NCI-H774 (cell line): ENCODE measurements at regions not wholly inside any gene's neighbourhood (a gene's known extent, or its start where the extent isn't known, plus 50 kb on each side); places are given as distances from the start of the nearest gene placed in this dataset.

Experiments
- DNase-seq: peaks from one replicate; lab custom pipeline; 2025; lab: John Stamatoyannopoulos, UW

DNA sequence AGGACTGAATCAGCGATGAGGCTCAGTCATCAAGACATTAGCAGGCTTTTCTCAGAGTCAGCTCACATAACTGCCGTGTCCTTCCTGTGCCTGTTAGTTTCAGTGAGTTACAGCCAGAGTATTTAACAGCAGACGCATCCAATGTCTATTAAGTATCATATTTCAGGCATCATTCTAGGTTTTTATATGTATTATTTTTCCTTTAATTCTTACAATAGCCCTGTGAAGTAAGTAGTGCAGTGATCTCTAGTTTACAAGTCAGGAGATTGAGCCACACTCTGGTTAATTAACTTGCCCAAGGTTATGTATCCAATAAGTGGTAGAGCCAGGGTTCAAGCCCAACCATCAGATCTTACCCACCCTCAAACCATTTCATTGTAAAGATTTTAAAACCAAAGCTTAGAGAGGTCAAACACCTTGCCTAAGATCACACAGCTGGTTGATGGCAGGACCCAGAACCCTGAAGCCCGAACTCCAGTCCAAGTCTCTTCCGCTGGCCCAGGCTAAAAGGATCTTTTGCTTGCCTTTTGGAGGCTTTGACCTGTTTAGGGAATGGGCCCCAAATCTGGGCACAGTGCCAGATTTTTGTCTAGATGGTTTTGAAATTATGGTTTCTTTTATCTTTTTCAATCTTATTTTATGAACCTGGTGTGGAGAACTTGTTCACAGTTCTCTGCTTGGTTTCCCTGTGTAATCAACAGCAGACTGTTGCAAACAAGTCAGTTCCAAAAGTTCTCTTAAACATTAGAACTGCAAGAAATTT is 261.2 kb upstream of the CLINT1 start:
- no peak for DNase-seq

DNA sequence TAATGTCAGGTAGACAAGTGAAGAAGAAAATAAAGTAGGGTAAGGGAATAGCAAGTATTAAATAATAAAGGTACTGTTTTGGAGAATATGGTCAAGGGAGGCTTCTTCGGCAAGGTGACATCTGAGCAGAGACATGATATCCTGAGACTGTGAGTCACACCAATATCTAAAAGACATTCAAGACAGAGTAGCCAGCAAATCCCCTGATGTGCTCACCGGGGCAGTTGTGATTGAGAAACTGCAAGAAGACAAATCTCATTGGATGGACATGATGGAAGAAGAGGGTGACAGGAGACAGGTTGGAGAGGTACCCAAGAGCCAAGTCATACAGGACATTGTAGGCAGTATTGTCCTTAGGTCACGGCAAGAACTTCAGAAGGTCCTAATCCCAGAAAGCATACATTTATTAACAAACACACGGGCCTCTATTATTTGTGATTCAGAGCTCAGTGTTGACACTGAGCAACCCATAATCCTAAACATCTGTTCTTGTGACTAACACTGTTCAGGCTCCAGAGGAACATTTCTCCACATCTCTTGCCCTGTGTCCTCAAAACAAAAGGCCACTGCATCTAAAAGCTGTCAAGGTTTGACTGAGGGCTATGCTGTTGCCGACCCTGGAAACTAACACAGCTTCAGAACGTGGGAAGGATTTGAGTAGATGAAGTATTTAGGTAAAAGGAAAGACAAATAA is 258.7 kb upstream of the CLINT1 start:
- no peak for DNase-seq

DNA sequence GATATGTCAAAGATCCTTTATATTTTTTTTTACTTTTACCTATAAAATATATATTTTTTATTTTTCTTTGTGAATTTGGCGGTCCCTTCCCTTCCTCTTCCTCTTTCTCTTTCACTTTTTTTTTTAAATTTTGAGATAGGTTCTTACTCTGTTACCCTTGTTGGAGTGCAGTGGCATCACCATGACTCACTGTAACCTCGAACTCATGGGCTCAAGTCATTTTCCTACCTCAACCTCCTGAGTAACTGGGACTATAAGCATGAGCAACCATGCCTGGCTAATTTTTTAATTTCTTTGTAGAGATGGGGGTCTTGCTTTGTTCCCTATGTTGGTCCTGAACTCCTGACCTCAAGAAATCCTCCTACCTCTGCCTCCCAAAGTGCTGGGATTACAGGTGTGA is 258.0 kb upstream of the CLINT1 start:
- no peak for DNase-seq

GRCh38 chr5:158115468-158115867 is 256.5 kb upstream of the CLINT1 start:
- no peak for DNase-seq

DNA sequence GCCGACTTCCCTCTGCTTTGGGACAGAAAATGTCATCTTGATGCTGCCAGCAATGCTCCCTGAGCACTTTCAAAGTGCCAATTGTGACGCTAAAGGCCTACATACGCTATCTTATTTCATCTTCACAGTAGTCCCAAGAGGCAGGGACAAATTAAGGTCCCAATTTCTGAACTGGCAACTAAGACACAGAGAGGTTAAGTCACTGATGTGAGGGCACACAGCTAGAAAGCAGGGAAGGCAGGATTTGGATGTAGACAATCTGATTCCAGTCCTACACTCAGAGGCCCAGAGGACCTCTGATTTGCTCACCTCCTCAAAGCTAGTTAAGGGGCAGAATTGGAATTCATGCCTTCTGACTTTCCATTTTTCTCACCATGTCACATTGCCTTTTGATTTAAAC is 249.2 kb upstream of the CLINT1 start:
- no peak for DNase-seq

GRCh38 chr5:158100373-158100888 is 241.5 kb upstream of the CLINT1 start:
- no peak for DNase-seq

DNA sequence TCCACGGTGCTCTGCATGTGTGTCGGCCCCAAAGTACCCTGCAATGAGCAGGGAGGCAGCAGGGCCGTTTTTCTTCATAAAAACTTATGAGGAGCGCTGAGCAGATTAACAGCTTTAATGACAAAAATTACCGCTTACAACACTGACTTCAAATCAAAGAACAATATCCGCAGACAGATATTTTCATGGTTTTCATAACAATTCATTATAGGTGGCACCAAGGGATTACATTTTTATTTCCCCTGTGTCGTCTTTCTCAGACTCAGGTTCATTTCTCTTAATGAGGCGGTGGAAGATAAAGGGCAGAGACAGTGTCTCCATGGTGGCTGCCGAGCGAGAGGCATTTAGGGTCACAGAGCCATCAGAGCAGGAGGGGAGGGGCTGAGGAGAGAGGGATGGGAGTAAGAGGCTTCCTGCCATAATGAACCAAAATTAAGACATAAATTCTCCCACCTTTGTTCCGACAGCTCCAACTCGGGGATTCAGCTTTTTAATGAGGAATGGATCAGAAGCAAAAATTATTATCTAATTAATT is 240.7 kb upstream of the CLINT1 start:
- DNase-seq: no peak

- no peak for DNase-seq
These were observed 237.9 kb upstream of the CLINT1 start for GRCh38 chr5:158096835-158097234.

DNA sequence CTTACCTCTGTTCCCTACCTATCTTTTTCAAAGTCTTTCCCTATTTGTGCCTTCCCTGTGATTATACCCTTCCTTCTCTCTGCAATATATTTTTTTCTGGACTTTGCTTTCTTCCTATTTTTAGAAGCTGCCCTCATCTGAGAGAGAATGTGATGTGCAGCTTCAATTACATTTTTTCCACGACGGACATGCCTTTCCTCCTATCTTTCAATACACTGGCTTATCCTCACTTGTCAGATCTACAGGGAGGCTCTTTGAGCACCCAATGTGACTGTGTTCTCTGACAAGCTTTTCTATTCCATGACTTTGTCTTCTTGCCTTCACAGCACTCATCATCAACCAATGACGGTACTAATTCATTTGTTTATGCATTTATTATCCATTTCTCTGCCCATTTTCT is 227.9 kb upstream of the CLINT1 start:
- DNase-seq: no peak

DNA sequence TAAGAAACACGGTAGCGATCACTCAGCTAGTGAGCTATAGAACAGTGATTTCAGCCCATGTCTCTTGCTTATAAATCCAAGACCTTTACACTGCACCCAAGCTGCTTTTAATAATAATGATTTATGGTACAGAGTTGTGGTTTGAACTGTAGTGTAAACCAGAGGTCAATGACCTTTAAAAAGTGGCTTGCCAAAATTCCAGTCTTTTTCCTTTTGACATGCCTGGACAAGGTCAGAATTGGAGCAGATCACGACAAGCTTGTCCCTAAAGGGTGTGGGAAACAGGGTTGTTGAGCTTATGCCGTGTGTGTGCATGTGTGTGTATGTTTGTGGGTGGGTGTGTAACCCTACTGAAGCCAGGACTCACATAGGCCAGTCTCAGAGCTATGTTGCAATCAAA is 225.3 kb upstream of the CLINT1 start:
- no peak for DNase-seq

DNA sequence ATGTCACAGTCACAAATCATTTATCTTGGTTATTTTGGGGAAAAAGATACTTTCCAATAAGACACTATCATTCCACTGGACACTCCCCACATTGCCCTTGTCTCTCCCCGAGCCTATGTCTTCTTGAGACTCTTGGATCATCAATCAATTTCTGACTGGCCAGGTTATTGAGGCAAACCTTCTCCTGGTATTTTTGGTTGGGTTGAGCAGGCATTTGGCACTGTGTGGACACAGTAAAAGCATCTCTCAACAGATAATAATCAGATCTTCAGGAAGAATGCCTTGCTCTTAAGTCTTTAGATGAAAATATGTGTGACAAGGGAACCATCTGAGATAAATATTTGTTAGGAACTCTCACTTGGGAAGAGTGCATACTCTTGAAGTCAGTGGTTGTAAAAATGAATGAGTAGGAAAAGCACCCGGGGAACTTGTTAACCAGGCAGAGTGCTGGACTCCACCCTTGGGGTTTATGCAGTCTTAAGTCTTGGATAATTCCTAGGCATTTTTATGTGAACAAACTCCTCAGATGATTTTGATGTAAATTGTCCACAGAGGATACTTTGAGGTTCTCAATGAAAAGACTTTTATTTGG is 223.8 kb upstream of the CLINT1 start:
- no peak for DNase-seq

- DNase-seq: no peak
These were observed 221.2 kb upstream of the CLINT1 start for GRCh38 chr5:158080112-158080511.

DNA sequence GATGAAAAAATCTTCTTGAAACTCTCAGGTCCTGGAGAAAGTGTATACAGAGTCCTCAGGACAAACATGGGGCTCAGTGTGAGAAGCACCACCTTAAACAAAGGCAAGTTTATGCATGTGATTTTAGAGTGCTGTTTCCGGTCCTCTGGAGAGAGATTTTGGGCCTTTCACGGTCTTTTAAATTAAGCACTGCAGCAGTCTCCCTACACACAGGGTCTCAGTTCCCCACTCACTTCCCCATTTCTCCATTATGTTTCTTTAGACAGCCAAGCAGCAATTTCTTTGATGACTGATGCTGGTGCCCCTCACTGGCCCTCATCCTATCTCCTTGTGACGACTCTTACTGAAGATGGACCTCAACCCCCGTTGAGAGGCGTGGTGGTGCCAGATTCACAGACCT is 220.2 kb upstream of the CLINT1 start:
- DNase-seq: no peak

GRCh38 chr5:158074992-158075769 is 216.2 kb upstream of the CLINT1 start:
- peak; percentile 58 for DNase-seq

DNA sequence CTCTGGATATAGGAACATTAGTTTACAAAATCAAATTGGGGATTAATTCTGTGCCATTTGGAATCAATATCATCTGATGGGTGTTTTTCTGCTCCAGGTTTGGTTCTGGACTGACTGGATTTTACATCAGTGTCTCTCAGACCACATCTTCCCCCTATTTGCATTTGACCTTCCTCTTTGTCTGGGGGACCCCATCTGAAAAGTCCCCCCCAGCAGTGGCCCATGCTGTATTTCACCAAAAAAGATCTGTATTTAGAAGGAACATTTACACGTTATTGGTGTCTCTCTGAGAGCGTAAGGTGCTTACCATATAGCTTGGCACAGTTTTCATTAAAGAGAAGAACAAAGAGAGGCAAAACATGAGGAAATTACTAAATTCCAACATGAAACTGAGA is 215.6 kb upstream of the CLINT1 start:
- DNase-seq: no peak

DNA sequence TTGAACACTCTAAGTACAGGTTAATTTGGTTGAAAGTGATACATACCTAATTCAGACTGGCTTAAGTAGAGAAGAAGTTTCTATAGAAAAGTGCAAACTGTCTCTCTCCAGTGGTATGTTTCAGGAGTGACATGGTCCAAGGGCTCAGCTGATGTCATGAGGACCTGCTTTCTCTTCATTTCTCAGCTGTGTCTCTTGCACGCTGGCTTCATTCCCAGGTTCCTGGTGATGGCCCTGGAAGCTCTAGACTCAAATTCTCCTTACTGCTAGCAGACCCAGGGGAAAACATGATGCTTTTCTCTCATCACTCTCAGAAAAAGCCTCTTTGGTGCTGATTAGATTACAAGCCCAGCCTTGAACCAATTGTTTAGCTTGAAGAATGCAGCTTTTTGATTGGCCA is 211.9 kb upstream of the CLINT1 start:
- DNase-seq: no peak

DNA sequence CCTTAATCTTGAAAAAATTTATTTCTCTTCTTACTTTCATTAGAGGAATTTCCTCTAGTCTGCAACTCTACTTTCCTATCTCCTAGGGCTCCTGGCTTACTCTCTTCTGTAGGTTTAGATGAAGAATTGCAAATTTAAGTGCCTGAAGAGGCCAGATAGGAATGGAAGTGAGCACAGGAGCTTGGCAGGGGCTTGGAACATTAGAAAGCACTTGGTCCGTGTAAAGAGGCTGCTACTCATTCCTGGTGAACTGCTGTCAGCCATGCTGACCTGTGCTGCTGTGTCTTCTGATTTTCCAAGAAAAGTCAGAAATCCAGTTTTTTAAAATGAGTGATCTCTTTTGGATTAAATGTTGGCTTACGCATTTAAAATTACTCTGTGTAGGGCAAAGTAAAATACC is 210.9 kb upstream of the CLINT1 start:
- no peak for DNase-seq

DNA sequence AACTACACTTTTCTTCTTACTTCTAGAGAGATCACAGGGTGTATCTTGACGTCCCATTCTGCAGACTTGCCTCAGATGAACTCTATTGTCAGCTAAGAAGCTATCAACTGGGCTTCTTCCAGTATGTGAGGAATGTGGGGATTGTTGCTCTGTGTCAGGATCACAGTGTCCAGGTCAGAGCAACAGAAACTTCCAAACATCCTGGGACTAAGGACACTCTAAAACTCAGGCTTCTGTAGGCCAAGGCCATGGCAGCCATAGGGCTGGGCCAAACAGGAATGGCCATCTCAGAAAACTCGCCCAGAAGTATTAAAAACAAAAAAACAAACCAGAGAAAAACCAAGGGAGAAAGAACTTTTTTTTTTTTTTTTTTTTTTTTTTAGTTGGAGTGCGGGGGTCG is 210.0 kb upstream of the CLINT1 start:
- DNase-seq: no peak

- DNase-seq: no peak
These were observed 207.1 kb upstream of the CLINT1 start for GRCh38 chr5:158066076-158066475.

DNA sequence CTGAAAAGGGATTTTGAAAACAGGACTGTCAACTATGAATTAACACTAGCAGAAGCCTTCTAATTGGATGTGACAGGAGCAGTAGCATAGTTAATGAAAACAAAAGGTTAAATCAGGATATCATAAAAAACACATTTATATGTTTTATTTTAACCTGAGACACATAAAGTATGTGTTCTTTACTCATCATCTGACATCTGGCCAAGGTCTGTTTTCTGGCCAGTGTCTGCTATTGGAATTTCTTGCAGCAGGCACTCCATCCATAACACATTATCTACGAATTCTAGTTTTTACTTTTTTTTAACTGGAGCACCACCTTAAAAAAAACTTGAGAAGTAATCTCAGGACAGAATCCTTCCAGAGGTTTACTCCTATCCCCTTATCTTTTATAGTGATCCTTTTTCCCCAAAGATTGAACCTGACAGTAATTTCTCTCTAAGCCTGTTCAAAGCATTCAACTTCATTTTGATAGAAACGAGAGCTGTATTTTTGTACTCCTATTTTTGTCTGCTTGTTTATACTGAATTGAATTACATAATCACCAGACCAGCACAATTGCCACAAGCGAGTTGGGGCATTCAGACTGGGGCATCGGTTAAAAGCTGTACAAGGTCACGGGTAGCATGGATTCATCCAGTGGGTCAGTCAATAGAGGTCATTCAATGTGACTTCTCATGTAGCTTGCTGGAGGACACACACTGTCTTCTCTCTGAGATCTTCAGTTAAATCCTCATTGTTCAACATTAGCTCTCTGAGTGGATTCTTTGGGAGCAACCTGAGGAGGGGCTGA is 205.6 kb upstream of the CLINT1 start:
- DNase-seq: no peak

DNA sequence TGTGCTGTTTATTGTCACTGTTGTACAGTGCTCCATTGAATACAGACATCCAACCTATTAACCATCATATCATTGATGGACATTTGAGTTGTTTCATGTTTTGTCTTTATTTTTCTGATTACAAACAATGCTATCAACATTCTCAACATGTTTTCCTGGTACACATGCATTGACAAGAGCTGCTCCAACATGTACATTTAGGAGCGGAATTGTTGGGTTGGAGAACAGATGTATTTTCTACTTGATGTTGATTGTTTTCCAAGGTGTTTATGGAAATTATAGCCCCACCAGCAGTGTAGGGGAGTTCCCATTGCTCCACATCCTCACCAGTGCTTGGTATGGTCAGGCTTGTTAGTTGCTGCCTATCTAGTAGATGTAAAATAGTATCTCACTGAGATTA is 204.1 kb upstream of the CLINT1 start:
- DNase-seq: no peak
